ENCODE measurements at regions not wholly inside any gene's neighbourhood (a gene's known extent, or its start where the extent isn't known, plus 50 kb on each side); places are given as distances from the start of the nearest gene placed in this dataset.

- TF ChIP-seq CTCF (IDR thresholded peaks at IDR 0.05; ENCODE audit: low read depth, low read length, missing input control) (no peak), FOXA1 (IDR thresholded peaks at IDR 0.05) (no peak), RAD21 (IDR thresholded peaks at IDR 0.05) (no peak), JUND (IDR thresholded peaks at IDR 0.05) (no peak)
- TF ChIP-seq, protein P1, sequence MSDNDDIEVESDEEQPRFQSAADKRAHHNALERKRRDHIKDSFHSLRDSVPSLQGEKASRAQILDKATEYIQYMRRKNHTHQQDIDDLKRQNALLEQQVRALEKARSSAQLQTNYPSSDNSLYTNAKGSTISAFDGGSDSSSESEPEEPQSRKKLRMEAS (IDR thresholded peaks at IDR 0.05) = no peak
Observed at GRCh38 chr4:112029771-112030171, 115.5 kb upstream of the FAM241A start.

Measured in liver (tissue), 3 donors.